Large intestine (tissue), 3 donors: ENCODE measurements at regions not wholly inside any gene's neighbourhood (a gene's known extent, or its start where the extent isn't known, plus 50 kb on each side); places are given as distances from the start of the nearest gene placed in this dataset.

Experiments used
- DNase-seq, 2 donors: peaks; one replicate each; pipeline versions ENCODE4 v3.0.0 to v3.0.0-alpha.2; 2013
- H3K27ac ChIP-seq: one replicate; pipeline ENCODE4 v1.5.1; 2013; ENCODE audit warnings: low read length
- H3K27me3 ChIP-seq: 2 replicates; pipeline ENCODE4 v1.6.1; 2013; ENCODE audit warnings: low read length; ENCODE audit not compliant: control insufficient read depth, insufficient read depth
- H3K36me3 ChIP-seq: 2 replicates; pipeline ENCODE4 v1.6.1; 2013; ENCODE audit warnings: low read length; ENCODE audit not compliant: control insufficient read depth, insufficient read depth
- H3K4me1 ChIP-seq: one replicate; pipeline ENCODE4 v1.6.1; 2013; ENCODE audit warnings: low read length; ENCODE audit not compliant: control insufficient read depth, insufficient read depth
- H3K4me3 ChIP-seq: one replicate; pipeline ENCODE4 v1.5.1; 2013; ENCODE audit warnings: low read length
- H3K9me3 ChIP-seq: one replicate; pipeline ENCODE4 v1.6.1; 2013; ENCODE audit warnings: mild to moderate bottlenecking, low read depth, low read length, moderate library complexity; ENCODE audit not compliant: control insufficient read depth
- WGBS: methylation state at CpG from one replicate; pipeline ENCODE4 v1.1.5; 2013; ENCODE audit warnings: low lambda C conversion rate; ENCODE audit not compliant: insufficient coverage; 5-methylcytosine and 5-hydroxymethylcytosine counted together

GRCh38 chr3:186432944-186433732 is 71.1 kb upstream of the DGKG start:
- H3K27me3 ChIP-seq: peaks cover 4% of the 10 kb centered on the region
- H3K36me3 ChIP-seq: no peaks in the 10 kb centered on the region
- 94% methylated on average over 5 of the region's 6 CpGs for WGBS
- no peaks in the 10 kb centered on the region for H3K4me1 ChIP-seq
- H3K4me3 ChIP-seq: no peak overlapping the region
- no peak overlapping the region for H3K27ac ChIP-seq
- peaks cover 9% of the 10 kb centered on the region for H3K9me3 ChIP-seq
- DNase-seq: no peak

GRCh38 chr3:186432189-186432588 is 70.2 kb upstream of the DGKG start:
- H3K36me3 ChIP-seq: no peaks in the 10 kb centered on the region
- H3K4me3 ChIP-seq: no peak overlapping the region
- H3K4me1 ChIP-seq: no peaks in the 10 kb centered on the region
- DNase-seq: no peak
- 100% methylated on average over 1 of the region's 4 CpGs for WGBS
- no peak overlapping the region for H3K27ac ChIP-seq
- peaks cover 4% of the 10 kb centered on the region for H3K27me3 ChIP-seq
- peaks cover 9% of the 10 kb centered on the region for H3K9me3 ChIP-seq

GRCh38 chr3:186427627-186428281 is 65.7 kb upstream of the DGKG start:
- WGBS: no CpG with 5 or more reads among the region's 10 CpGs
- H3K27ac ChIP-seq: no peak overlapping the region
- peak in 1 of 2 donors; percentile 13 for DNase-seq
- no peaks in the 10 kb centered on the region for H3K4me1 ChIP-seq
- no peak overlapping the region for H3K4me3 ChIP-seq
- H3K36me3 ChIP-seq: no peaks in the 10 kb centered on the region
- H3K9me3 ChIP-seq: no peaks in the 10 kb centered on the region
- peaks cover 4% of the 10 kb centered on the region for H3K27me3 ChIP-seq

GRCh38 chr3:186425788-186426730 is 64.0 kb upstream of the DGKG start:
- no CpG with 5 or more reads among the region's 10 CpGs for WGBS
- Histone ChIP-seq H3K27me3 (peaks cover 3% of the 10 kb centered on the region), H3K36me3 (no peaks in the 10 kb centered on the region), H3K27ac (no peak overlapping the region), H3K4me1 (no peaks in the 10 kb centered on the region), H3K9me3 (no peaks in the 10 kb centered on the region), H3K4me3 (no peak overlapping the region)
- no peak for DNase-seq

- H3K9me3 ChIP-seq: no peaks in the 10 kb centered on the region
- DNase-seq: no peak
- no peaks in the 10 kb centered on the region for H3K4me1 ChIP-seq
- H3K36me3 ChIP-seq: no peaks in the 10 kb centered on the region
- no peak overlapping the region for H3K27ac ChIP-seq
- peaks cover 8% of the 10 kb centered on the region for H3K27me3 ChIP-seq
- no peak overlapping the region for H3K4me3 ChIP-seq
These were observed 59.9 kb upstream of the DGKG start for GRCh38 chr3:186421946-186422345.

GRCh38 chr3:186418671-186419145 is 56.7 kb upstream of the DGKG start:
- H3K27me3 ChIP-seq: peaks cover 21% of the 10 kb centered on the region
- no peaks in the 10 kb centered on the region for H3K36me3 ChIP-seq
- H3K27ac ChIP-seq: no peak overlapping the region
- no peaks in the 10 kb centered on the region for H3K4me1 ChIP-seq
- WGBS: no CpG with 5 or more reads among the region's 6 CpGs
- no peak overlapping the region for H3K4me3 ChIP-seq
- no peaks in the 10 kb centered on the region for H3K9me3 ChIP-seq
- DNase-seq: no peak

GRCh38 chr3:186417791-186418190 is 55.8 kb upstream of the DGKG start:
- H3K36me3 ChIP-seq: no peaks in the 10 kb centered on the region
- no peak for DNase-seq
- no peak overlapping the region for H3K4me3 ChIP-seq
- H3K4me1 ChIP-seq: no peaks in the 10 kb centered on the region
- WGBS: no CpG with 5 or more reads among the region's 2 CpGs
- H3K27ac ChIP-seq: no peak overlapping the region
- H3K9me3 ChIP-seq: no peaks in the 10 kb centered on the region
- H3K27me3 ChIP-seq: peaks cover 29% of the 10 kb centered on the region

- no peaks in the 10 kb centered on the region for H3K4me1 ChIP-seq
- H3K27me3 ChIP-seq: peaks cover 32% of the 10 kb centered on the region
- no peaks in the 10 kb centered on the region for H3K9me3 ChIP-seq
- no peak for DNase-seq
- no peak overlapping the region for H3K4me3 ChIP-seq
- H3K36me3 ChIP-seq: no peaks in the 10 kb centered on the region
- WGBS: no CpG with 5 or more reads among the region's 4 CpGs
- H3K27ac ChIP-seq: no peak overlapping the region
These were observed 52.8 kb upstream of the DGKG start for GRCh38 chr3:186414735-186415419.

- H3K36me3 ChIP-seq: no peaks in the 10 kb centered on the region
- peak in 1 of 2 donors; percentile 24 for DNase-seq
- WGBS: 12% methylated on average over 3 of the region's 22 CpGs
- peaks cover 32% of the 10 kb centered on the region for H3K27me3 ChIP-seq
- H3K4me3 ChIP-seq: no peak overlapping the region
- no peaks in the 10 kb centered on the region for H3K4me1 ChIP-seq
- H3K9me3 ChIP-seq: no peaks in the 10 kb centered on the region
- H3K27ac ChIP-seq: no peak overlapping the region
These were observed 51.8 kb upstream of the DGKG start for GRCh38 chr3:186413615-186414415.
